Heart left ventricle (tissue), 13 donors: ENCODE measurements at regions not wholly inside any gene's neighbourhood (a gene's known extent, or its start where the extent isn't known, plus 50 kb on each side); places are given as distances from the start of the nearest gene placed in this dataset.

Experiments
- CTCF ChIP-seq, 12 donors: fragments of 200-600 bp; sonication (generic) in 4 of 12; IDR thresholded peaks; one replicate each; pipeline versions ENCODE4 v1.5.0 to v1.8.0; 2018 to 2022; ENCODE audit warnings: antibody characterized with exemption in 12 of 12, mild to moderate bottlenecking in 5 of 12
- POLR2A ChIP-seq, 2 donors: fragments of 450-650 bp; IDR thresholded peaks; one replicate each; pipeline ENCODE4 v1.6.1; 2017; ENCODE audit warnings: antibody characterized with exemption in 2 of 2, mild to moderate bottlenecking in 2 of 2, moderate library complexity in 2 of 2
- donor health status: ischemic (EF 13 %, LVEDD 7.1; RV severe dilation, severe dysfunction).
- donor health status: DM: no; HTN: yes; CAD: no.
- donor health status: DM: no; HTN: no; CAD: no.
- donor health status: ischemic (EF 25% LVEDD 6.9; RV normal size, moderate dysfunction).
- donor health status: ischemic (EF 25% LVEDD 5.7; RV mildly dilated, moderate dysfunction).
- donor health status: ischemic (EF 35%, LVEDD 5.7; RV mildly dilated, moderate dysfunction).
- donor health status: nonischemic (EF 11% LVEDD 7.7; RV severe dilation, severe dysfunction).
- donor health status: DM: yes; HTN: yes; CAD: no.
- donor health status: PGD.
- donor health status: ischemic (EF 29% LVEDD 5.4; RV normal size, mild dysfunction).
- donor health status: nonischemic (EF 23%, LVEDD 6.1; RV moderate dilation, normal function).

GRCh38 chr9:110141227-110141793 lies 66.6 kb downstream of the C9orf152 start:
- TF ChIP-seq CTCF (IDR thresholded peaks at IDR 0.05) (no peak), POLR2A (IDR thresholded peaks at IDR 0.05) (no peak)
